WERI-Rb-1 (cell line): ENCODE measurements at regions not wholly inside any gene's neighbourhood (a gene's known extent, or its start where the extent isn't known, plus 50 kb on each side); places are given as distances from the start of the nearest gene placed in this dataset.

Experiments
- DNase-seq: peaks from one replicate; pipeline ENCODE4 v3.0.0-alpha.2; 2020
- H3K27ac ChIP-seq: fragments of 250-450 bp; sonication (Bioruptor Pico); 2 replicates; pipeline ENCODE4 v1.5.1; 2020; ENCODE audit warnings: mild to moderate bottlenecking, moderate library complexity
- H3K27me3 ChIP-seq: fragments of 250-450 bp; sonication (Bioruptor Pico); 2 replicates; pipeline ENCODE4 v1.5.1; 2021; ENCODE audit warnings: mild to moderate bottlenecking, low read depth, moderate library complexity; ENCODE audit not compliant: insufficient read depth, severe bottlenecking
- H3K36me3 ChIP-seq: fragments of 250-450 bp; sonication (Bioruptor Pico); 2 replicates; pipeline ENCODE4 v1.5.1; 2020; ENCODE audit warnings: mild to moderate bottlenecking, moderate library complexity
- H3K4me3 ChIP-seq: 2 replicates; pipeline ENCODE4 v1.5.1; 2011; ENCODE audit warnings: low read depth, mild to moderate bottlenecking, control low read depth, low read length
- H3K9me3 ChIP-seq: fragments of 250-450 bp; sonication (Bioruptor Pico); 2 replicates; pipeline ENCODE4 v1.5.1; 2021; ENCODE audit warnings: mild to moderate bottlenecking, moderate library complexity; ENCODE audit not compliant: severe bottlenecking
- CTCF ChIP-seq: IDR thresholded peaks from 2 replicates; pipeline ENCODE4 v1.5.1; 2011; ENCODE audit warnings: low read depth, mild to moderate bottlenecking, control low read depth, inconsistent platforms, low read length

GRCh38 chr15:66628976-66629723, 63.4 kb upstream of the LCTL start:
- Histone ChIP-seq H3K4me3 (no peak overlapping the region), H3K27ac (no peak overlapping the region), H3K27me3 (no peaks in the 10 kb centered on the region), H3K9me3 (no peaks in the 10 kb centered on the region), H3K36me3 (no peaks in the 10 kb centered on the region)
- no peak for TF ChIP-seq CTCF
- no peak for DNase-seq

- Histone ChIP-seq H3K27ac (no peak overlapping the region), H3K9me3 (no peaks in the 10 kb centered on the region), H3K27me3 (no peaks in the 10 kb centered on the region), H3K36me3 (no peaks in the 10 kb centered on the region), H3K4me3 (no peak overlapping the region)
- no peak for TF ChIP-seq CTCF
- DNase-seq, result peak; percentile 32
Observed at GRCh38 chr15:66629817-66630576, 64.2 kb upstream of the LCTL start.

GRCh38 chr15:66630801-66631351, 65.1 kb upstream of the LCTL start:
- no peak for DNase-seq
- Histone ChIP-seq H3K36me3 (no peaks in the 10 kb centered on the region), H3K27ac (no peak overlapping the region), H3K27me3 (no peaks in the 10 kb centered on the region), H3K4me3 (no peak overlapping the region), H3K9me3 (no peaks in the 10 kb centered on the region)
- no peak for TF ChIP-seq CTCF

- Histone ChIP-seq H3K27ac (no peak overlapping the region), H3K27me3 (no peaks in the 10 kb centered on the region), H3K36me3 (no peaks in the 10 kb centered on the region), H3K4me3 (no peak overlapping the region), H3K9me3 (no peaks in the 10 kb centered on the region)
- DNase-seq, result no peak
- TF ChIP-seq CTCF, result no peak
Observed at GRCh38 chr15:66631616-66632263, 65.9 kb upstream of the LCTL start.

GRCh38 chr15:66633041-66633937, 67.5 kb upstream of the LCTL start:
- Histone ChIP-seq H3K27me3 (no peaks in the 10 kb centered on the region), H3K4me3 (no peak overlapping the region), H3K27ac (no peak overlapping the region), H3K9me3 (no peaks in the 10 kb centered on the region), H3K36me3 (no peaks in the 10 kb centered on the region)
- no peak for DNase-seq
- TF ChIP-seq CTCF, result no peak
